T-cell (primary cell): ENCODE measurements at regions not wholly inside any gene's neighbourhood (a gene's known extent, or its start where the extent isn't known, plus 50 kb on each side); places are given as distances from the start of the nearest gene placed in this dataset.
"Not testable (repeated sequence)": the region's sequence is repeated elsewhere in the genome, so short reads cannot be mapped to it uniquely, and the experiment has no call there.

Experiments
- ATAC-seq, 4 experiments: fragments of 200-7000 bp in 3 of 4; fragments of 150-1000 bp in 1 of 4; cut with Tn5 transposase; replicated peaks in 1 of 4; 1 replicate in 3 of 4; 2 replicates in 1 of 4; pipeline ENCODE4 v1.10.0; 2021; ENCODE audit warnings: moderate library complexity in 3 of 4, mild to moderate bottlenecking in 2 of 4, moderate number of reproducible peaks in 1 of 4
- CTCF ChIA-PET, 2 donors: fragments of 300-600 bp; sonication (Branson Sonifier 250); formaldehyde crosslinking; loops; one replicate each; lab custom pipeline; 2022; ENCODE audit warnings: antibody characterized with exemption in 2 of 2; lab: Charles Lee
- POLR2A ChIA-PET, 2 donors: fragments of 300-600 bp; sonication (Branson Sonifier 250); formaldehyde crosslinking; loops; one replicate each; lab custom pipeline; 2022; ENCODE audit warnings: antibody characterized with exemption in 2 of 2; lab: Charles Lee
- DNase-seq, 35 experiments: peaks; one replicate each; pipeline versions ENCODE4 v3.0.0 to v3.0.0-alpha.2; 2013 to 2023
- H3K27ac ChIP-seq: one replicate; pipeline ENCODE4 v1.5.1; 2013; ENCODE audit warnings: low read length
- H3K27me3 ChIP-seq, 2 experiments: replicated peaks in 1 of 2; 1 replicate in 1 of 2; 2 replicates in 1 of 2; pipeline versions ENCODE4 v1.6.1 to v1.7.0; 2013; ENCODE audit warnings: low read length in 1 of 2, mixed read lengths in 1 of 2; ENCODE audit not compliant: control insufficient read depth in 2 of 2, insufficient read depth in 2 of 2; ENCODE audit errors: extremely low read depth in 1 of 2
- H3K36me3 ChIP-seq, 2 donors: 1 replicate in 1 of 2; 2 replicates in 1 of 2; pipeline versions ENCODE4 v1.6.1 to v1.7.0; 2013; ENCODE audit warnings: low read length in 1 of 2; ENCODE audit not compliant: control insufficient read depth in 2 of 2, insufficient read depth in 1 of 2; ENCODE audit errors: extremely low read depth in 1 of 2
- H3K4me1 ChIP-seq, 2 experiments: 1 replicate in 1 of 2; 2 replicates in 1 of 2; pipeline versions ENCODE4 v1.6.1 to v1.7.0; 2013; ENCODE audit warnings: low read length in 2 of 2, mixed read lengths in 1 of 2; ENCODE audit not compliant: insufficient read depth in 2 of 2, control insufficient read depth in 1 of 2; ENCODE audit errors: extremely low read depth in 1 of 2
- H3K4me3 ChIP-seq, 2 donors: 1 replicate in 1 of 2; 2 replicates in 1 of 2; pipeline versions ENCODE4 v1.5.1 to v1.7.0; 2013; ENCODE audit warnings: mild to moderate bottlenecking in 2 of 2, low read length in 1 of 2, moderate library complexity in 1 of 2; ENCODE audit not compliant: control insufficient read depth in 1 of 2; ENCODE audit errors: extremely low read depth in 1 of 2
- H3K9me3 ChIP-seq: 2 replicates; pipeline ENCODE4 v1.7.0; 2013
- H3K27ac Mint-ChIP-seq, 2 donors: one replicate each; pipeline ENCODE4 v1.8.0; 2020 to 2021; ENCODE audit warnings: mild to moderate bottlenecking in 2 of 2, mixed read lengths in 2 of 2
- H3K27me3 Mint-ChIP-seq, 2 donors: one replicate each; pipeline ENCODE4 v1.8.0; 2021 to 2022; ENCODE audit warnings: mixed read lengths in 2 of 2
- H3K36me3 Mint-ChIP-seq: one replicate; pipeline ENCODE4 v1.8.0; 2021; ENCODE audit warnings: mixed read lengths
- H3K4me1 Mint-ChIP-seq, 3 donors: one replicate each; pipeline ENCODE4 v1.8.0; 2020 to 2022; ENCODE audit warnings: mixed read lengths in 3 of 3, mild to moderate bottlenecking in 1 of 3
- H3K4me3 Mint-ChIP-seq, 3 donors: one replicate each; pipeline ENCODE4 v1.8.0; 2020 to 2022; ENCODE audit warnings: mild to moderate bottlenecking in 3 of 3, mixed read lengths in 3 of 3, moderate library complexity in 3 of 3
- H3K9me3 Mint-ChIP-seq, 3 donors: one replicate each; pipeline ENCODE4 v1.8.0; 2020 to 2022; ENCODE audit warnings: mixed read lengths in 3 of 3
- whole genome bisulfite sequencing: methylation state at CpG from one replicate; pipeline ENCODE4 v1.1.5; 2013; ENCODE audit warnings: missing lambda C conversion rate; ENCODE audit not compliant: insufficient coverage; 5-methylcytosine and 5-hydroxymethylcytosine counted together

DNA sequence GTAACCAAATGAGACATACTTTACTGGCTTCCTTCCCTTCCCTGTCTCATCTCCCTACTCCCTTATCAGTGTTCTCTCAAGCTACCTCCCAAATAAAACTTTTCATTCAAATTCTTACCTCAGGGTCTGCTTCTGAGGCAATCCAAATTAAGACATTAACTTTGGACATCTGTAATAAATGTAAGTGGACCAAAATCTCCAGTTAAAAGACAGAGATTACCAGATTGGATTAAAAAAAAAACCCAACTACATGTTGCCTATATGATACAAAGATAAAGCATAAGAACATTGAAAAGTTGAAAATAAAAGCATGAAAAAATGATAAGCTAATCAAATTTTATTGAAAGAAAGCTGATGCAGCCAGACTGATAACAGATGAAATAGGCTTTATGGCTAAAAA lies 58.8 kb upstream of the ST3GAL5 start:
- H3K4me1 ChIP-seq: no peaks in the 10 kb centered on the region
- no peaks in the 10 kb centered on the region for H3K27me3 ChIP-seq
- H3K27ac Mint-ChIP-seq: no peak overlapping the region
- H3K36me3 Mint-ChIP-seq: peaks cover 7% of the 10 kb centered on the region
- peaks cover 0 to 6% (median 4%) of the 10 kb centered on the region in 3 donors for H3K4me1 Mint-ChIP-seq
- H3K9me3 ChIP-seq: no peaks in the 10 kb centered on the region
- H3K9me3 Mint-ChIP-seq: peaks cover 15 to 23% (median 20%) of the 10 kb centered on the region in 3 donors
- no peak overlapping the region for H3K4me3 Mint-ChIP-seq
- DNase-seq: no peak
- H3K4me3 ChIP-seq: no peak overlapping the region
- ChIA-PET POLR2A (interaction anchor here in 1 of 2 donors (0.7 to 1.5 kb wide), 2 partner anchors 10 to 132 kb away, joined by 3 read pairs; no protein-coding TSS in a partner anchor), CTCF (no interaction called here)
- no peaks in the 10 kb centered on the region for H3K27me3 Mint-ChIP-seq
- ATAC-seq: no peak
- no peak overlapping the region for H3K27ac ChIP-seq
- no peaks in the 10 kb centered on the region for H3K36me3 ChIP-seq

DNA sequence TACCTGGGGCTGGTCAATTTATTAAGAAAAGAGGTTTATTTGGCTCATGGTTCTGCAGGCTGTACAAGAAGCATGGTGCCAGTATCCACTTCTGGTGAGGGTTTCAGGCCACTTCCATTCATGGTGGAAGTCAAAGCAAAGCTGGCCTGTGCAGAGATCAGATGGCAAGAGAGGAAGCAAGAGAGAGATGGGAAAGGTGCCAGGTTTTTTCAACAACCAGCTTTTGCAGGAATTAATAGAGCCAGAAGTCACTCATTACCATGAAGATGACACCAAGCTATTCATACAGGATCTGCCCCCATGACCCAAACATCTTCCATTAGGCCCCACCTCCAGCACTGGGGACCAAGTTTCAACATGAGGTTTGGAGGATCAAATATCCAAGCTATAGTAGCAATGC lies 56.8 kb upstream of the ST3GAL5 start:
- POLR2A ChIA-PET: no interaction called here
- Histone ChIP-seq H3K4me1 (no peaks in the 10 kb centered on the region), H3K27ac (no peak overlapping the region), H3K9me3 (no peaks in the 10 kb centered on the region), H3K36me3 (no peaks in the 10 kb centered on the region), H3K4me3 (no peak overlapping the region), H3K27me3 (no peaks in the 10 kb centered on the region)
- CTCF ChIA-PET: interaction anchor here in 1 of 2 donors (1.3 kb wide), 1 partner anchor 135 kb away, joined by 3 read pairs; no protein-coding TSS in a partner anchor
- H3K27me3 Mint-ChIP-seq: no peaks in the 10 kb centered on the region
- no peaks in the 10 kb centered on the region for H3K4me1 Mint-ChIP-seq
- H3K9me3 Mint-ChIP-seq: peaks cover 18 to 35% (median 24%) of the 10 kb centered on the region in 3 donors
- H3K4me3 Mint-ChIP-seq: no peak overlapping the region
- H3K36me3 Mint-ChIP-seq: peaks cover 14% of the 10 kb centered on the region
- no peak for ATAC-seq
- H3K27ac Mint-ChIP-seq: no peak overlapping the region
- no peak for DNase-seq

DNA sequence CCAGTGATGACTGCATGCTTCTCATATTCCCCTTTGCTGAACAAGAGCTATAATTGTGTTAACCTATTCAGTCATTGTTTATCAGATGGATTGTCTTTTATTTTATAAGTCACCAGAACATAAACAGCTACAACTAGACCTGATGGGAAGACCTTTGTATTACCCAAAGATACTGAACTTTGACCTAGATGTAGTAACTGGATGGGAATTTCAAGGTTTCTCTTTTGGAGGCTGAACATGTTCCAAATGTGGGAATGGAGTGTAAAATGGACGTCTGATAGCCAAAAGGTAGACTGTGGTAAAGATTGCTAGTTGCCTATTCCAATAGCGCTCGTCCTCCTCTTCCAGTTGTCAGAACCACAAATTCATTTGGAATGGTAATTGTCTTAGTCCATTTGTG lies 56.4 kb upstream of the ST3GAL5 start:
- CTCF ChIA-PET: interaction anchor here in 1 of 2 donors (1.3 kb wide), 1 partner anchor 135 kb away, joined by 3 read pairs; no protein-coding TSS in a partner anchor
- peaks cover 14% of the 10 kb centered on the region for H3K36me3 Mint-ChIP-seq
- H3K4me3 Mint-ChIP-seq: no peak overlapping the region
- H3K27ac ChIP-seq: no peak overlapping the region
- 83% methylated on average over 1 of the region's 3 CpGs for WGBS
- POLR2A ChIA-PET: no interaction called here
- H3K4me1 Mint-ChIP-seq: no peaks in the 10 kb centered on the region
- no peak for DNase-seq
- H3K9me3 Mint-ChIP-seq: peaks cover 18 to 35% (median 24%) of the 10 kb centered on the region in 3 donors
- H3K27me3 ChIP-seq: no peaks in the 10 kb centered on the region
- no peaks in the 10 kb centered on the region for H3K36me3 ChIP-seq
- no peaks in the 10 kb centered on the region for H3K4me1 ChIP-seq
- no peaks in the 10 kb centered on the region for H3K27me3 Mint-ChIP-seq
- no peak overlapping the region for H3K4me3 ChIP-seq
- ATAC-seq: no peak
- no peak overlapping the region for H3K27ac Mint-ChIP-seq
- no peaks in the 10 kb centered on the region for H3K9me3 ChIP-seq

DNA sequence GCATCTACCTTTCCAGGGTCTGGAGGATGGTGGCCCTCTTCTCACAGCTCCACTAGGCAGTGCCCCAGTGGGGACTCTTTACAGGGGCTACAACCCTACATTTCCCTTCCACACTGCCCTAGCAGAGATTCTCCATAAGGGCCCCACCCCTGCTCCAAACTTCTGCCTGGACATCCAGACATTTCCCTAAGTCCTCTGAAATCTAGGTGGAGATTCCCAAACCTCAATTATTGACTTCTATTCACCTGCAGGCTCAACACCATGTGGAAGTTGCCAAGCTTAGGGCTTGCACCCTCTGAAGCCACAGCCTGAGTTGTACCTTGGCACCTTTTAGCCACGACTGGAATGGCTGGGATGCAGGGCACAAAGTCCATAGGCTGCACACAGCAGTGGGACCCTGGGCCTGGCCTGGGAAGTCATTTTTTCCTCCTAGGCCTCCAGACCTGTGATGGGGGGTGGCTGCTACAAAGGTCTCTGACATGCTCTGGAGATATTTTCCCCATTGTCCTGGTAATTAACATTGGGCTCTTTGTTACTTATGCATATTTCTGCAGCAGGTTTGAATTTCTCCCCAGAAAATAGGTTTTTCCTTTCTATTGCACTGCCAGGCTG lies 53.7 kb upstream of the ST3GAL5 start:
- peaks cover 14% of the 10 kb centered on the region for H3K36me3 Mint-ChIP-seq
- H3K27me3 Mint-ChIP-seq: no peaks in the 10 kb centered on the region
- Histone ChIP-seq H3K27me3 (no peaks in the 10 kb centered on the region), H3K9me3 (no peaks in the 10 kb centered on the region), H3K27ac (no peak overlapping the region), H3K36me3 (no peaks in the 10 kb centered on the region), H3K4me3 (no peak overlapping the region), H3K4me1 (no peaks in the 10 kb centered on the region)
- peaks cover 15 to 26% (median 19%) of the 10 kb centered on the region in 3 donors for H3K9me3 Mint-ChIP-seq
- H3K4me1 Mint-ChIP-seq: no peaks in the 10 kb centered on the region
- no peak for ATAC-seq
- CTCF ChIA-PET: no interaction called here
- H3K4me3 Mint-ChIP-seq: no peak overlapping the region
- DNase-seq: no peak
- no peak overlapping the region for H3K27ac Mint-ChIP-seq
- POLR2A ChIA-PET: no interaction called here
- 42% methylated on average over 1 of the region's 1 CpG for WGBS

DNA sequence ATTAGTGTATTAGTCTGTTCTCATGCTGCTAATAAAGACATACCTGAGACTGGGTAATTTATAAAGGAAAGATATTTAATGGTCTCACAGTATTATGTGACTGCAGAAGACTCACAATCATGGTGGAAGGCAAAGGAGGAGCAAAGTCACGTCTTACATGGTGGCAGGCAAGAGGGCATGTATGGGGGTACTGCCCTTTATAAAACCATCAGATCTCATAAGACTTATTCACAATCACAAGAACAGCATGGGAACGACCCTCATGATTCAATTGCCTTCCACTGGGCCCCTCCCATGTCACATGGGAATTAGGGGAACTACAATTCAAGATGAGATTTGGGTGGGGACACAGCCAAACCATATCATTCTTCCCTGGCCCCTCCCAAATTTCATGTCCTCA lies 52.7 kb upstream of the ST3GAL5 start:
- H3K27ac ChIP-seq, H3K4me3 ChIP-seq, POLR2A ChIA-PET, H3K27me3 Mint-ChIP-seq, H3K36me3 ChIP-seq, CTCF ChIA-PET, H3K27ac Mint-ChIP-seq, ATAC-seq, H3K4me1 ChIP-seq, DNase-seq, H3K4me1 Mint-ChIP-seq, H3K9me3 ChIP-seq, H3K4me3 Mint-ChIP-seq, H3K27me3 ChIP-seq: not testable (repeated sequence)
- no CpG with 5 or more reads among the region's 2 CpGs for WGBS
- Mint-ChIP-seq H3K9me3 (peaks cover 11 to 24% (median 14%) of the 10 kb centered on the region in 3 donors), H3K36me3 (peaks cover 14% of the 10 kb centered on the region)

DNA sequence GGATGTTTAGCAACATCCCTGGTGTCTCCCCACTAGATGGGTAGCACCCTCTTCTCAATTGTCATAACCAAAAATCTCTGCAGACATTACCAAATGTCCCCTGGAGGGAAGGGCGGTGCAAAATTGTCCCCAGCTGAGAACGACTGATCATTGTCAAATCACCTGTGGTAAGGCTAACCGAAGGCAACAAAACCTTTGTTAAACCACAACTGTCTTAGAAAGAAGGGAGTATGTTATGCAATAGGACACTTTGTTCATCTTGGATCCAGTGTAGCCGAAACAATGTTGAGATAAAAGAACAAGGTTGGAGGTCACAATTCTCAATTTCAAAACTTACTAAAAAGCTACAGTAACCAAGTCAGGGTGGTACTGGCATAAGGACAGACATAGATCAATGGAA lies 50.3 kb upstream of the ST3GAL5 start:
- Mint-ChIP-seq H3K4me1 (peaks cover 3% of the 10 kb centered on the region in 3 donors), H3K9me3 (peaks cover 11 to 24% (median 14%) of the 10 kb centered on the region in 3 donors), H3K27ac (no peak overlapping the region), H3K27me3 (no peaks in the 10 kb centered on the region), H3K36me3 (peaks cover 14% of the 10 kb centered on the region), H3K4me3 (no peak overlapping the region)
- CTCF ChIA-PET: interaction anchor here in 1 of 2 donors (1.0 kb wide), 1 partner anchor 141 kb away, joined by 3 read pairs; no protein-coding TSS in a partner anchor
- DNase-seq (no peak), ATAC-seq (no peak)
- 100% methylated on average over 1 of the region's 4 CpGs for WGBS
- H3K4me1 ChIP-seq: no peaks in the 10 kb centered on the region
- no peaks in the 10 kb centered on the region for H3K36me3 ChIP-seq
- POLR2A ChIA-PET: no interaction called here
- H3K4me3 ChIP-seq: no peak overlapping the region
- no peaks in the 10 kb centered on the region for H3K9me3 ChIP-seq
- no peak overlapping the region for H3K27ac ChIP-seq
- no peaks in the 10 kb centered on the region for H3K27me3 ChIP-seq
